KBM-7 (cell line): ENCODE measurements at regions not wholly inside any gene's neighbourhood (a gene's known extent, or its start where the extent isn't known, plus 50 kb on each side); places are given as distances from the start of the nearest gene placed in this dataset.
"Not testable (repeated sequence)": the region's sequence is repeated elsewhere in the genome, so short reads cannot be mapped to it uniquely, and the experiment has no call there.

Experiments used
- DNase-seq: peaks from one replicate; pipeline ENCODE4 v3.0.0-alpha.2; 2015
- in situ Hi-C: fragments of 300-500 bp; cut with MboI; formaldehyde crosslinking; loops from 2 replicates; pipeline ENCODE4 v1.14.3; 2020; ENCODE audit warnings: low sequenced_read_pairs, low pct_unique_long_range_greater_than_20kb, mixed read lengths

- no peak for DNase-seq
Measured at GRCh38 chr13:100790405-100790804, 115.8 kb upstream of the TMTC4 start.

GRCh38 chr13:100789968-100790367 lies 115.4 kb upstream of the TMTC4 start:
- in situ Hi-C loops: no loop called here
- peak; percentile 2 for DNase-seq

More at GRCh38 chr13:100790405-100790804, 115.8 kb upstream of the TMTC4 start:
- in situ Hi-C loops: no loop called here

GRCh38 chr13:100789481-100789880 lies 114.9 kb upstream of the TMTC4 start:
- in situ Hi-C loops: no loop called here
- no peak for DNase-seq

- in situ Hi-C loops: no loop called here
- no peak for DNase-seq
Measured at GRCh38 chr13:100789025-100789424, 114.4 kb upstream of the TMTC4 start.

DNA sequence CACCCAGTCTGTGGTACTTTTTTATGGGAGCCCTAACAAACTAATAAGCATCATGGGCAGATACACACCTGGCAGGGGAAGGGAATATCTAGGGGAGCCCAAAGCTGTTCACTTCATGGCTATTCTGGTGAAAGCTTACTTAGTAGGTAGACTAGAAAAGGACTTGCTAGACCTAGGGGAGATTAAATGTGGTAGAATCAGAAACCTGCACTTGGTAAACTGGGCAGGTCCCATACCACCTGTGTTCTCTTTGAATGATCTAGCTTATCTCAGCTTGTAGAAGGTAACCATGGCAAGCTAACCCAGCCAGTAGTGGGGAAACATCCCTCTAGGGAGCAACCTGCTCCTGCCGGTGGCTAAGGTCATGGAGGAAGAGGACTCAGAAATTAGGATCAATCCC lies 113.9 kb upstream of the TMTC4 start:
- in situ Hi-C loops: no loop called here
- DNase-seq: no peak

DNA sequence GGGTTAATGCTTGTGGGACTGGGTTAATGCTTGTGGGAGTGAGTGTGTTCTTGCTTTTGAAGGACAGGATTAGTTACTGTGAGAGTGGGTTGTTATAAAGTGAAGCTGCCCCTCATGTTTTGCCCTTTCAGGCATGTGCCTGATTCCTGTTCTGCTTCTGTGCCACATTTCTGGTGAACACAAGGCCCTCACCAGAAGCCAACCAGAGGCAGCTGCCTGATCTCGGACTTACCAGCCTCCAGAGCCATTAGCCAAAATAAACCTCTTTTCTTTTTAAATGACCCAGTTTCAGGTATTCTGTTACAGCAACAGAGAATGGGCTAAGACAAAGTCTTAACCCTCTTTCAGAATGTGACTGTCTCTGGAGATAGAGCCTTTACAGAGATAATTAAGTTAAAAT lies 113.3 kb upstream of the TMTC4 start:
- no peak for DNase-seq
- in situ Hi-C loops: no loop called here

DNA sequence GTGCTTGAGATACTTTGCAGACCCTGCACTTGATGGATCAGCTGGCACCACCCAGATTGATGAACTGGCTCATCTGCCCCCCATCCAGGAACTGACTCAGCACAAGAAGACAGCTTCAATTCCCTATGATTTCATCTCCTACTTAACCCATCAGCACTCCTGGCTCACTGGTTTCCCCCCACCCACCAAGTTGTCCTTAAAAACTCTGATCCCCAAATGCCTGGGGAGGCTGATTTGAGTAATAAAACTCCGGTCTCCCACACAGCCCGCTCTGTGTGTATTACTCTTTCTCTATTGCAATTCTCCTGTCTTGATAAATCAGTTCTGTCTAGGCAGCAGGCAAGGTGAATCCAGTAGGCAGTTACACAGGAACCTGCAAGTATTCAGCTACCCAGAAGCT lies 102.1 kb upstream of the TMTC4 start:
- in situ Hi-C loops, DNase-seq: not testable (repeated sequence)

DNA sequence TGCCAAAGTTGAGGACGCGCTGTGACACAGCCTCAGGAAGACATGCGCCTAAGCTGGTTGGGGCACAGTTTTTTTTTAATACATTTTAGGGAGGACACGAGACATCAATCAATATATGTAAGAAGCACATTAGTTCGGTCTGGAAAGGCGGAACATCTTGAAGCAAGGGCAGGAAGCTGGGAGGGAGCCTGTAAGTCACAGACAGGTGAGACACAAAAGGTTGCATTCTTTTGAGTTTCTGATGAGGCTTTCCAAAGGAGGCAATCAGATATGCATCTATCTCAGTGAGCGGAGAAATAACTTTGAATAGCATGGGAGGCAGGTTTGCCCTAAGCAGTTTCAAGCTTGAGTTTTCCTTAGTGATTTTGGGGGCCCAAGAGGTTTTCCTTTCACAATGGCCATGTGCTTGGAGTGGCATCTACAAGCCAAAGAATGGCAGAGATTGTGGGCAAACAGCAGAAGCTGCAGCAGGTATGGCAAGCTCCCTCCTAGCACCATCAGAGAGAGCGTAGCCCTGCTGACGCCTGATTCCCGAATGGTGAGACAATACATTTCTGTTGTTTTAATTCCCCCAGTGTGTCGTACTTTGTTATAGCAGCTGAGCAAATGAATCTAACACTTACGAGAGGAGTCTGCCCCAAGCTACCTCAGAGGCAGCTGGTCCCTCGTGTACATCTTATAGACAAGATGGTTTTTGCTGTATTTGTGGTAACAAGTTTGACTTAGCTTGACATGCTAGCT lies 99.5 kb upstream of the TMTC4 start:
- in situ Hi-C loops: no loop called here
- DNase-seq: no peak

DNA sequence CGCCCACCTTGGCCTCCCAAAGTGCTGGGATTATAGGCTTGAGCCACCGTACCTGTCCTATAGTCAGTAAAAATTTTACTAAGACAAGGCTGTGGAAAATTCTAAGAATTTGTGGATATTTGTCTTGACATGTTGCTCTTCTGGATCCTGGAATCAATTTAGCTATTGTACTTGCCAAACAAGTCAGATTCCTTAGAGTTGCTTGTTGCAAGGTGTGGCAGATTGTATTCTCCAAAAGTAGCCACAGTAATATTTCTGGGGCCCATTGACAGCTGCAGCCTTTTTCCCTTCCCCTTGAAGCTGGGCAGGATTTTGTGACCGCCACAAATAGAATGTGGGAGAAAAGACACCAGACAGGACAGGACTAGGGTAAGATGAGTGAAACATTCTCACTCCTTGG lies 98.8 kb upstream of the TMTC4 start:
- in situ Hi-C loops: no loop called here
- DNase-seq: no peak

DNA sequence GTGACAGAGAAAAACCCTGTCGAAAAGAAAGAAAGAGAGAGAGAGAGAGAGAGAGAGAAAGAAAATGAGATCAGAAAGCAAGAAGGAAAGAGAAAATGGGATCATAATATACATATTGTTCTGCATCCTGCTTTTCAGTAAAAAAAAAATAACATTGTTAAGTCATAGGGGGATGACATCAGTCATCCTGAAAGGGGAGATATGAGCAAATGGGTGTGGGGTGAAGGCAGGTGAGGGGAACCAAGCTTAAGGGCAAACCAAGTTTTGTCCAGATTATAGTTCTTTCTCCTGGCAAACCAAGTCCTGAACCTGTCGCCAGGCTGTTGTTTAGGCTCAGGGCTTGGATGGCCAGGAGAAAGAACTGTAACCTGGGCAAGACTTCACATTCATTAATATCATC lies 92.6 kb upstream of the TMTC4 start:
- in situ Hi-C loops: no loop called here
- no peak for DNase-seq

DNA sequence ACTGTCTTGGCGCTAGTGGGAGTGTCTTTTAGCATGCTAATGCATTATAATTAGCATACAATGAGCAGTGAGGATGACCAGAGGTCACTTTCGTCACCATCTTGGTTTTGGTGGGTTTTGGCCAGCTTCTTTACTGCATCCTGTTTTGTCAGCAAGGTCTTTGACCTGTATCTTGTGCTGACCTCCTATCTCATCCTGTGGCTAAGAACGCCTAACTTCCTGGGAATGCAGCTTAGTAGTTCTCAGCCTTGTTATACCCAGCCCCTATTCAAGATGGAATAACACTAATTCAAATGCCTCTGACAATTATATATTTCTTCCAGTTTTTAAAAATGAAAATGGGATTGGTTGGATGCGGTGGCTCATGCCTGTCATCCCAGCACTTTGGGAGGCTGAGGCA lies 92.0 kb upstream of the TMTC4 start:
- in situ Hi-C loops, DNase-seq: not testable (repeated sequence)

DNA sequence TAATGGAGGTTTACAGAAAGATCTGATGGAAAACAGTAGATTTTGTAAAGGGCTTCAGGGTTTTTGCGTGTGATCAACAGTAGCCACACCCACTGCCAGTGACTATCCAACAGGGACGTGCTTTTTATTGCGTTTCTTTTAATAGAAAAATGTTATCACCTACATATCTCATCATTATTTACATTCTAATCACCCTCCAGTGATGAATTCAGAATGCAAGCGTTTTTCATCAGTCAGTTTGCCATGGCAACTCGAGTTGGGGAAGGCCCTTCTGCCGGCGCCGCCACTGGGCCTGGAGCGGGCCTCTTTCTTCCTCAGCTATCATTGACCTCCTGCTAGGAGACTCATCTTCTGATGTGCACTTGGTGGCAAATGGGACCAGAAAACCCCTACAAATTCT lies 90.3 kb upstream of the TMTC4 start:
- in situ Hi-C loops: no loop called here
- DNase-seq: no peak

GRCh38 chr13:100762126-100762525 lies 87.5 kb upstream of the TMTC4 start:
- in situ Hi-C loops, DNase-seq: not testable (repeated sequence)

GRCh38 chr13:100755891-100756290 lies 81.3 kb upstream of the TMTC4 start:
- no peak for DNase-seq

DNA sequence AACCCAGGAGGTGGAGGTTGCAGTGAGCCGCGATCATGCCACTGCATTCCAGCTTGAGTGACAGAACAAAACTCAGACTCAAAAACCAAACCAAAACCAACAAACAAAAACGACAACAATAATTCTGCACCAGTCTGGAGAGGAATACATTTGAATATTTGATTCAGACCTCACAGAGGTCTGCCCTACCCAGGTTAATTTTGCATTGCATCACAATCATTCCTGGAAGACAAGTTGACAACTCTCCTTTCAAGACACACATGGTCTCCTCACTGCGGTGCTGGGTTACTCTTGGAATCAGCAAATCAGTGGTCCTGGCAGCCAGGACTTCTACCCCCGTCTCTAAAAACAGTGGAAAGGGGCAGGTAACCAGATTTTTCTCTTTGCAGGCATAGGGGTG lies 79.9 kb upstream of the TMTC4 start:
- in situ Hi-C loops: no loop called here
- DNase-seq: no peak

More at GRCh38 chr13:100755891-100756290, 81.3 kb upstream of the TMTC4 start:
- in situ Hi-C loops: no loop called here

- in situ Hi-C loops: no loop called here
- no peak for DNase-seq
Measured at GRCh38 chr13:100753376-100753775, 78.8 kb upstream of the TMTC4 start.

- DNase-seq: no peak
- in situ Hi-C loops: no loop called here
Measured at GRCh38 chr13:100751826-100752225, 77.2 kb upstream of the TMTC4 start.

- no peak for DNase-seq
Measured at GRCh38 chr13:100746953-100747683, 72.5 kb upstream of the TMTC4 start.

DNA sequence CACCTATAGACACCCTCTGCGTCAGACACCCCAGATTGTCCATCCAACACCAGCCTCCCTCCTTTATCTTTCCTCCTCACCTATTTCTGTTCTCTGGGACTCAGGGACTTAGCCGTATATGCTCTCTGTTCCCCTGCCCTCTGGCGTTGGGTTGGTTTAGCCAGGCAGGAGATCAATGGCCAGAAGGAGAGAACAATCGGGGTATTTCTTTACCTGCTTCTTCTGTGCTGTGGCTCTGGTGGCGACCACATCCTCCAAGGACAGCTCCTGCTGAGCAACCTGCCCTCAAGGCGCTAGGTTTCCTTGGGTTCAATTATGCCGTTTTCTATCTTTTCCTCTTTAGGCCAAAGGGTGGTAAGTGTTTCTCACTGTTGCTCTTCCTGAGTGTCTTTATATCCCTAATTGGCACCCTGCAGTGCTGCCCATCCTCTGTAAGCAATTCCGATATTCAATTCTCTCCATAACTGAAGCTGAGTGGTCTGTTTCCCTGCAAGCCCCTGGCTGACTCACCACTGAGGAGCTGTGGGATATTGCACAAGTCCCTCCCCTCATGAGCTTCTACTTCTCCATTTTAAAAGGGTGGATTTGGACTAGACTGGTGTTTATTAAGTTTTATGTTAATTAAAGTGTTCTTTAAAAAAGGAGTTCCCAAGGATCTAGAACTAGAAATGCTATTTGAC lies 63.7 kb upstream of the TMTC4 start:
- peak; percentile 12 for DNase-seq
- in situ Hi-C loops: no loop called here

More at GRCh38 chr13:100746953-100747683, 72.5 kb upstream of the TMTC4 start:
- in situ Hi-C loops: no loop called here

GRCh38 chr13:100735494-100735893 lies 60.9 kb upstream of the TMTC4 start:
- in situ Hi-C loops: no loop called here
- DNase-seq: no peak
